ENCODE measurements at regions not wholly inside any gene's neighbourhood (a gene's known extent, or its start where the extent isn't known, plus 50 kb on each side); places are given as distances from the start of the nearest gene placed in this dataset.

- no peak overlapping the region for H3K4ac ChIP-seq (ENCODE audit: low read depth, low read length)
- H3K56ac ChIP-seq (ENCODE audit: extremely low read depth, insufficient read depth, low read length) = no peak overlapping the region
- no peaks in the 10 kb centered on the region for H3K9me1 ChIP-seq (ENCODE audit: insufficient read depth, low read length)
- no peak overlapping the region for H3K4me2 ChIP-seq (ENCODE audit: low read depth, low read length)
- no CpG with 5 or more reads among the region's 6 CpGs for WGBS, 2 experiments (ENCODE audit: extremely low coverage in 2 of 2, insufficient read length in 1 of 2)
- in situ Hi-C loops (cut with MboI; ENCODE audit: low sequenced_read_pairs) (no loop called here), intact Hi-C loops (cut with micrococcal nuclease) (no loop called here), dilution Hi-C loops (cut with HindIII; ENCODE audit: low sequenced_read_pairs, unreplicated experiment) (no loop called here)
- BruUV-seq (replicated peaks) = no TSS peak
- H3K36me3 ChIP-seq (ENCODE audit: control insufficient read depth, insufficient read depth, low read length) = no peaks in the 10 kb centered on the region
- H3K4me1 ChIP-seq (ENCODE audit: control insufficient read depth, insufficient read depth, low read length) = no peaks in the 10 kb centered on the region
- H4K91ac ChIP-seq (ENCODE audit: insufficient read depth, low read depth, low read length) = no peak overlapping the region
- DNase-seq (no peak), ATAC-seq (ENCODE audit: low read depth) (no peak)
- H2BK20ac ChIP-seq (ENCODE audit: low read depth, low read length) = no peak overlapping the region
- H2BK15ac ChIP-seq (ENCODE audit: low read depth, low read length) = no peak overlapping the region
- H2AK5ac ChIP-seq (ENCODE audit: low read depth, low read length) = no peak overlapping the region
- H2BK120ac ChIP-seq (ENCODE audit: low read depth, low read length) = no peak overlapping the region
- no peak overlapping the region for H3K27ac ChIP-seq (ENCODE audit: insufficient read depth, low read length)
- peaks cover 29% of the 10 kb centered on the region for H3K27me3 ChIP-seq (ENCODE audit: control insufficient read depth, insufficient read depth, low read length)
- no peak overlapping the region for H4K8ac ChIP-seq (ENCODE audit: low read depth in 2 of 2, low read length in 2 of 2)
- ChIA-PET POLR2A (ENCODE audit: unreplicated experiment) (no interaction called here), CTCF (interaction anchor here (0.6 kb wide), 1 partner anchor 281 kb away, joined by 3 read pairs; no protein-coding TSS in a partner anchor)
- no peak overlapping the region for H2BK5ac ChIP-seq (ENCODE audit: low read depth, low read length, poor library complexity, severe bottlenecking)
- H3K79me1 ChIP-seq (ENCODE audit: low read depth in 1 of 2, low read length in 2 of 2) = no peaks in the 10 kb centered on the region
- H3K9me3 ChIP-seq (ENCODE audit: control insufficient read depth, insufficient read depth, low read length) = peaks cover 10% of the 10 kb centered on the region
- no peak overlapping the region for H3K14ac ChIP-seq (replicated peaks; ENCODE audit: low read depth, low read length)
- H3K9ac ChIP-seq (ENCODE audit: low read depth, low read length) = no peak overlapping the region
- no peak for TF ChIP-seq RFX5 (IDR thresholded peaks at IDR 0.05; ENCODE audit: low read depth, low read length)
- no peak for TF ChIP-seq CTCF (conservative IDR thresholded peaks at IDR 0.05; ENCODE audit: low read depth, low read length)
- no peak for TF ChIP-seq USF2 (IDR thresholded peaks at IDR 0.05; ENCODE audit: low read depth, low read length)
- no peak for TF ChIP-seq CHD1 (IDR thresholded peaks at IDR 0.05; ENCODE audit: low read depth, low read length)
- no peak for TF ChIP-seq CEBPB (IDR thresholded peaks at IDR 0.05; ENCODE audit: low read depth, low read length)
- no peak for TF ChIP-seq RAD21 (IDR thresholded peaks at IDR 0.05; ENCODE audit: low read length)
- no peak for TF ChIP-seq RCOR1 (IDR thresholded peaks at IDR 0.05; ENCODE audit: insufficient replicate concordance, low read length)
- TF ChIP-seq POLR2A (IDR thresholded peaks at IDR 0.05; ENCODE audit: low read depth, low read length) = no peak
- no peak overlapping the region for H2AK9ac ChIP-seq (replicated peaks; ENCODE audit: low read depth, low read length, poor library complexity)
- H3K18ac ChIP-seq (ENCODE audit: low read depth, low read length) = no peak overlapping the region
- H4K20me1 ChIP-seq (ENCODE audit: insufficient read depth, low read length) = no peaks in the 10 kb centered on the region
- no peak overlapping the region for H2AFZ ChIP-seq (replicated peaks; ENCODE audit: low read length, poor library complexity)
- no peak overlapping the region for H3K4me3 ChIP-seq (ENCODE audit: insufficient read depth, low read depth, low read length)
- H4K5ac ChIP-seq (ENCODE audit: low read depth, low read length) = no peak overlapping the region
- no peak overlapping the region for H3K23ac ChIP-seq (ENCODE audit: low read depth, low read length)
Observed at GRCh38 chr9:113705306-113705927, 170.7 kb upstream of the ZNF618 start.

Data from IMR-90 (cell line).